Sciatic nerve (tissue), 2 donors: ENCODE measurements at regions not wholly inside any gene's neighbourhood (a gene's known extent, or its start where the extent isn't known, plus 50 kb on each side); places are given as distances from the start of the nearest gene placed in this dataset.

Source experiments
- ATAC-seq: fragments of 200-7000 bp; cut with Tn5 transposase; one replicate; pipeline ENCODE4 v1.9.1; 2020; ENCODE audit warnings: mild to moderate bottlenecking, moderate library complexity
- DNase-seq: peaks from one replicate; pipeline ENCODE4 v3.0.0-alpha.2; 2020; ENCODE audit warnings: low spot score
- intact Hi-C: fragments of 100-400 bp; cut with DNase I; formaldehyde crosslinking; loops from one replicate; pipeline ENCODE4 v1.14.2; 2022
- donor health status: DM: no; HTN: no; CAD: no.
- donor health status: DM: no; HTN: no; CAD: no.

DNA sequence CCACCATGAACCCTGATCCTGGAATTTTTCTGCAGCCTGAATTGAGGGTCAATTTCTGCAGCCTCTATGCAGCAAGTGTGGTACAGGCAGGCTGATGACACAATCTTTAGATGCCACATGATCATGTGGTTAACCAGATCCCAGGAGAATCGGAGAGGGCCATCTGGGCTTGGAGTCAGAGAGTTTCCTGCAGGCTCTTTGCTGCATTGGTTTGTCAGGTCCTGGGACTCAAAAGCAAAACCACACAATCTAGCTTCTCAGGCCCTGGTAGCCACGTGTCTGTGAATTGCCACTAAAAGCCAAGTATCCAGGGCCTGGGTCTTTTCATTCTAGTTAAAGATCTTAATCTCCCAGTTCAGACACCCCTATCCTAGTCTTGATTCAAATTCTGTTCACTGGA lies 464.5 kb downstream of the BCOR start:
- intact Hi-C loops, result no loop called here
- ATAC-seq, result no peak
- no peak for DNase-seq

- ATAC-seq (no peak), DNase-seq (no peak)
- intact Hi-C loops, result no loop called here
Measured at GRCh38 chrX:39636481-39636880, 461.3 kb downstream of the BCOR start.

- DNase-seq, result no peak
- intact Hi-C loops, result no loop called here
- no peak for ATAC-seq
Measured at GRCh38 chrX:39638526-39638925, 459.2 kb downstream of the BCOR start.

- no peak for ATAC-seq
- DNase-seq, result no peak
- intact Hi-C loops, result no loop called here
Measured at GRCh38 chrX:39639871-39640270, 457.9 kb downstream of the BCOR start.

GRCh38 chrX:39640866-39641265 lies 456.9 kb downstream of the BCOR start:
- ATAC-seq (no peak), DNase-seq (no peak)
- intact Hi-C loops, result no loop called here

DNA sequence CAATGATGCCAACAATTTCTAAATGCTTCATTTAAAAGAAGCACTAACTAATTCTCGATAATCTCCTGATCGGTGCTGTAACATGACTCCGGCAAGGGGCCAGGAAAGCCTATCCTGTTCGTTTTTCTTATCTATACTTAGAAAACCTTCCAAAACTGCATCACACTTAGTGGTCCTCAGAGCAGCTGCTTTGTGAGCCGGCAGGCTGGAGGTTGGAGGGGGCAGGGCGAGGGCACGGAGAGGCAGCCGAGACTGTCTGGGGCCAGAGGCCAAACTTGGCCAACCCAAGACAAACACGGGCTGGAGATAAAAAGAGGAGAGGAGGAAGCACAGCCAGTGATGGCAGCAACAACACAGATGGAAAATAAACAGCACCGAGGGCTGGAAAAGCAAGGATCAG lies 455.7 kb downstream of the BCOR start:
- ATAC-seq (no peak), DNase-seq (no peak)
- intact Hi-C loops, result no loop called here

DNA sequence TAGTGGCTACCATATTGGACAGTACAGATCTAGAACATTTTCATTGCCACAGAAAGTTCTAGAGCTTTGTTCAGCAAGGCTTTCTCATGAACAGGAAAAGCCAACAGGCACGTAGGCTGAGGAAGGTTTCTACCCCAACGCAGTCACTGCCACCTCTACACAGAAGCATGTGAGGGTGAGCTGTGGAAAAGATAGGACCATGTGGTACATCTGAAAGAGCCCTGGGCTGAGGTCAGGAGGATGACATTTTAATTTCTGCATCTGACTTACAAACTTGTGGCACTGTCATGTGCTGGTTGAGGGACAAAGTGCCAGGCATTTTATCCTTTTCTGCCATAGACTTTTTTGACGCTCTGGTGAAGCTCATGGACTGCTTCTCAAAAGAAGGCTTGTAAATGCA lies 454.2 kb downstream of the BCOR start:
- intact Hi-C loops, result no loop called here
- DNase-seq (no peak), ATAC-seq (no peak)

DNA sequence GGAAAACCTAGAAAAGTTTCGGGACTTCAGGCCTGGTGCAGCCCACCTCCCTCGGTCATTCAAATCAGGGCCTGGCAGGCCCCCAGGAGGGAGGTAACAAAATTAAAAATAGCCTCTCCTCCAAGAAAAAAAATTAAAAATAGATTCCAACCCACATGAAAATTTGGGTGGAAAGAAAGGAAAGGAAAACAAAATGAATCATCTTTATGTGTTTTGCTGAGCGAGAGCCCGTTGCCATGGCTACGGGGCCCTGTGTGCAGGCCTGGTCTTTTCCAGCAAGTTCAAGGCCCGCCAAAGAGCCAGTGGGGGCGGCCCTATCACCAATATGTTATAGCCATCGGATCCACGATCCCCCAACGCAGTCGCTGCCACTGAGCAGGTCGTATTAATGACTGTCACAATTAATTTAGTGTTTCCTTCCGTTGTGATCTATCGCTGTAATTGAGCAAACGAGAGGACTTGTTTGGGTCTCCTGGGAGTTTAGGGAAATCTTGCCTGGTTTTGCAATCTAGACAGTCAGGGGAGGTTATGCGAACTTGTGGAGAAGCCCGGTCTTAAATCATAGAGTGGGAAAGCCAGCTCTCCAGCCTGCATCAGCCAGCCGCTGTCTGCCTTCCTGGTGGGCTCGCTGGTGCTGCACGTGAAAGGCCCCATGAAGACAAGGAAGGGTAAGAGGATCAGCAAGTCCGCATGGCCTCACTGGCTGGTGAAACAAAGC lies 452.4 kb downstream of the BCOR start:
- intact Hi-C loops, result no loop called here
- DNase-seq, result peak; percentile 83
- ATAC-seq, result peak; percentile 90

DNA sequence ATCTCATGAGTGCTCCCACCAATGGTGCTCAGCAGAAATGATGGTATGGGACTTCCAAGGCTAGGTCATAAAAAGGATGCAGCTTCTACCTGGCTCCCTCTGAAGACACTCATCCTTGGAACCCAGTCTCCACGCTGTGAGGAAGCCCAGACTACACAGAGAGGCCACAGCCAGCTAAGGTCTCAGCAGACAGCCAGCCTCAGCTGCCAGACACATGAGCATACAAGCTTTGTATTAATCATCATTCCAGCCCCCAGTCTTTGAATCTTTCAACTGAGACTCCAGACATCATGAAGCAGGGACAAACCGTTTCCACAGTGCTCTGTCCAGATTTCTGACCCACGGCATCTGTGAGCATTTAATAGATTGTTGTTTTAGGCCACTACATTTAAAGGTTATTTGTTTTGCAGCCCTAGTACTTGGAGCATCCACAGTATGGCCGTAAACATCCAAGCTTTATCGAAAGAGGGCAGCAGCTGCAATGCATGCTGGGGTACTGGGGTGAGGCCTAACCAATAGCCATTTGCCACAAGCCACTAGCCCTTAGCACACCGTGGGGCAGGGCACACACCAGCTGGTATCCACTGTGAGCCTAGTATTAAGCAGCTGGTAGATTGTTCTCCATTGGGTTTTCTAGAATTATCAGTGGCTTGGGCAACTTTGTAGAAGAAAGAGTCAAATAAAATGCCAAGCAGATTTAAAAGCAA lies 449.1 kb downstream of the BCOR start:
- ATAC-seq (no peak), DNase-seq (no peak)
- intact Hi-C loops, result no loop called here

- ATAC-seq (no peak), DNase-seq (no peak)
- intact Hi-C loops, result no loop called here
Measured at GRCh38 chrX:39650768-39651347, 446.9 kb downstream of the BCOR start.

GRCh38 chrX:39652336-39652735 lies 445.4 kb downstream of the BCOR start:
- DNase-seq (no peak), ATAC-seq (peak; percentile 58)
- intact Hi-C loops, result no loop called here

DNA sequence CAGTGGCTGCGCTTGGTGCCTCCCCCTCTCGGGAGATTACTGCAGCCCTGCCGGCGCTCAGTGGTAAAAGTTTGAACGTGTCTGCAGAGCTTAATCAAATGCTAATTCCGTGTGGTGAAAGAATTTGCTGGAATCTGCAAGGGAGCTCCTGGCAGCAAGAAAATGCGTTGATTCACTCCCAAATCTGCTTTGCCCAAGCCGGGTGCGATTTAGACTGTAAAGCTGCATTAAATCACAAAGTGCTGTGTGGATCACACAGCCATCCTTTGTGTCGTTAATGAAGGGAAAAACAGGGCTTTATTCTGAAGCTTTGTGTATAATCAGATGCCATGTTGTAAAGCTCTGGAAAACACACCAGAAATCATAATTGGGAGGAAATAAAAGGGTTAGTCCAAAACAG lies 444.1 kb downstream of the BCOR start:
- DNase-seq (no peak), ATAC-seq (no peak)
- intact Hi-C loops, result no loop called here

DNA sequence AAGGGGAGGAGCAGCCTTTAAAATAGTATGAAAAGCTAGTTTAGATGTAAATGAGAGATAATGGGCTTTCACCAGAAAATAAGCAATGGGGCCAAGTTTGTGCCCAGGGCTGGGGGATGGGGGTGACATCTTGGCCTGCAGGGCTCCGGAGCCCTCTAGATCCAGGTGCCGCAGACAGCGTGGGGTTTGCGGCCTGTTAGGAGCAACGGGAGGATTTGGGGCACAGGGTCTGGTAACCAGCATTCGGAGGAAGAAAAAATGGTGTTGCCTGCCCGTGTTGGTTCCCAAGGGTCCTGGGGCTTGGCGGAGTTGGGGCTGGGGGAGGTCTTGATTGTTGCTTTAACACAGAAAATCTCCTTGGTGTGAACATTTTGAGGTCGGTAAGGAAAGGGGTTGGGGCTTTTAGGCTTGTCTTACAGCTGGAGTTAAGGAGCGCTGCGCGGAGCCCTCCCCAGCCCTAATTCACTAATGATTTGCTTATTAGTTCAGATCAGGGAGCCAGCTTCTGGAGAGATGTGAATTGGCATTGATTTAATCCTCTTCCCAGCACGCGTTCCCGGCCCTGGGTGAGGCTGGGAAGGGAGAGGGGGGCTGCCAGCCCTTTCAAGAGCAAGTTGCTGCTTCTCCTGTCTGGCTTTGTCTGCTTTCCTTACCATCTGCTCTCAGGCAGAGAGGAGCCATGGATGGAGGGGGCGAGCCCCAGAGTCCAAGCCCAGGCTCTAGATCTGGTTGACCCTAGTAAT lies 443.4 kb downstream of the BCOR start:
- DNase-seq, result no peak
- intact Hi-C loops, result no loop called here
- no peak for ATAC-seq

DNA sequence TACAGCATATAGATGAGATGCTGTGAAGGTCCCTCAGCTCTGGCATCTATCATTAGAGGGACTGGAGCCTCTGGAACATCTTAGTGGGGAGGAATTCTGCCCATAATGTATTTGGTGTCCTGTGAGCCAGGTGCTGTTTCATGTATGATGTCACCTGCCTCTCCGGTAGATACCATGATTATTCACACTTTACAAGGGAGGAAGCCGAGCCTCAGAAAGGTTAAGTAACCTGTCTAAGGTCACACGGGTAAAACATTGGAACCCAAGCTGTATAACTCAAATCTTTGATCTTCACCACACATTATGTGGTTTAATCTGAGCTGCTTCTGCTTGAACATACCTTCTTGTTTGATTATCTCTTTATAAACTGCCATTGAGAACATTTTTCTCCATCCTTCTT lies 442.8 kb downstream of the BCOR start:
- DNase-seq (no peak), ATAC-seq (no peak)
- intact Hi-C loops, result no loop called here

DNA sequence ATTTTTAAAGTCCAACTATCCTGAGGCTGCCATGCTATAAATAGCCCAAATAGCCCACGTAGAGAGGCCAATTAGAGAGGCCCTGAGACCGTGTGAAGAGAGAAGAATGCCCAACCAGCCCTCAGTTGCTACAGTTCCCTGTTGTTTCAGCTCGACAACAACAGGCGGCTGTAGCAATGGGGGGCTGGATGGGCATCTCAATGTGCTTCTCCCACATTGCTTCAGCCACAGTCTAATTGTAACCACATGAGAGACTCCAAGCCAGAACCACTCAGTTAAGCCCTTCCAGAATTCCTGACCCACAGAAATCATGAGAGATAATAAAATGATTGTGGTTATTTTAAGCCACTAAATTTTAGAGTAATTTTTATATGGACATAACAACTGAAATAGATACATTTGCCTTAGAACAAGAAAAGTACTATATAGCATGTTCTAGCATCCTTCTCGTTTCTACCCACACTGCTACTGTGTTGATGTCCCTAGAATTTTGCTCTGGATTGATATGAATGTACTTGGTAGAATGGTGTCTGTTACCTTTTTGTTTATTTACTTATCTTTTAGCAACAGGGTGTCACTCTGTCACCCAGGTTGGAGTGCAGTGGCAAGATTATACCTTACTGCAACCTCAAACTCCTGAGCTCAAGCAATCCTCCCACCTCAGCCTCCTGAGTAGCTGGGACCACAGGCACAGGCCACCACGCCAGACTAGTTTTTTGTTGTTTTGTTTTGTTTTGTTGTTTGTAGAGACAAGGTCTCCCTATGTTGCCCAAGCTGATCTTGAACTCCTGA lies 436.4 kb downstream of the BCOR start:
- no peak for ATAC-seq
- DNase-seq, result no peak
- intact Hi-C loops, result no loop called here

DNA sequence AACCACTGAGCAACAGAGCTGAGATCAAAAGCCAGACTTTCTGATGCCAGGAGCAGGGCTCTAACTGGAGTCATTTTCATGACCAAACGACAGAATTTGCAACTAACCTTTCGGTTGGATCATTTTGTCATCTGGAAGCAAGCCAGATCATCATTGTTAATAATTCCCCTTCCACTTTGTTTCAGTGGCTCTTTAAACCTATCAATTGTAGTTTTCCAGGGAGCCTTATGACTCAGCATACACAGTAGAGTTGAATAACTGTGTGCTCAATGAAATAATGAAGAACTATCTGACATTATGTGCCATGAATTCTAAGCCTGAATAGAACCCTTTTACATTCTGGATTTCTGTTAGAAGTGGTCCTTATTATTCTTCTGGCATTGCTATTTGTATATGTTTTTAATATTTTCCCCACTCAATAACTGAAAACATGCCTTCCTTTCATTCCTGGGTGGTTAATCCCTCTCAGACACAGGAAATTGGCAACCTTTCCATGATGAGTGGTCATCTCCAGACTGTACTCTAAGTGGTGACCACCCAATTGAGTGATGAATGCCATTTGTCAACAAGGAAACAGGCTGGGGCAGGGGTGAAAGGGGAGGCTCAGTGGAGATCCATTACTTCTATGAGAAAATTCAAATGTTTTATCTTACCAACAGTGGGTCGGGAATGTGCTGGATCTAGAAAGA lies 431.8 kb downstream of the BCOR start:
- no peak for ATAC-seq
- no peak for DNase-seq
- intact Hi-C loops, result no loop called here

DNA sequence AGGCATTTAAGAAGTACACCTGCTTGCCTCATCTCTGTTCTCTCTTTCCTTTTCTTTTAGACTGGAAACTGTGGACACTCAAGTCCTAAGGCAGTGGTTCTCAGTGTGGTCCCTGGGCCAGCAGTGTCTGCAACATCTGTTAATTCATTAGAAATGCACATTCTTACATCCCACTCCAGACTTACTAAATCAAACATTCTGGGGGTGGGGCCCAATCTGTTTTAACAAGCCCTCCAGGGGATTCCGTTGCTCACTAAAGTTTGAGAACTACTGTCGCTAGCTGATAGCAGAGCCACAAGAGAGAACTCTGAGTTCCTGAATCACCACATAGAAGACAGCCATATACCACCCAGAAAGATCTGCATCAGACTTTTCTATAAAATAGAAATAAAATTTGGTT lies 430.6 kb downstream of the BCOR start:
- no peak for ATAC-seq
- DNase-seq, result no peak
- intact Hi-C loops, result no loop called here

DNA sequence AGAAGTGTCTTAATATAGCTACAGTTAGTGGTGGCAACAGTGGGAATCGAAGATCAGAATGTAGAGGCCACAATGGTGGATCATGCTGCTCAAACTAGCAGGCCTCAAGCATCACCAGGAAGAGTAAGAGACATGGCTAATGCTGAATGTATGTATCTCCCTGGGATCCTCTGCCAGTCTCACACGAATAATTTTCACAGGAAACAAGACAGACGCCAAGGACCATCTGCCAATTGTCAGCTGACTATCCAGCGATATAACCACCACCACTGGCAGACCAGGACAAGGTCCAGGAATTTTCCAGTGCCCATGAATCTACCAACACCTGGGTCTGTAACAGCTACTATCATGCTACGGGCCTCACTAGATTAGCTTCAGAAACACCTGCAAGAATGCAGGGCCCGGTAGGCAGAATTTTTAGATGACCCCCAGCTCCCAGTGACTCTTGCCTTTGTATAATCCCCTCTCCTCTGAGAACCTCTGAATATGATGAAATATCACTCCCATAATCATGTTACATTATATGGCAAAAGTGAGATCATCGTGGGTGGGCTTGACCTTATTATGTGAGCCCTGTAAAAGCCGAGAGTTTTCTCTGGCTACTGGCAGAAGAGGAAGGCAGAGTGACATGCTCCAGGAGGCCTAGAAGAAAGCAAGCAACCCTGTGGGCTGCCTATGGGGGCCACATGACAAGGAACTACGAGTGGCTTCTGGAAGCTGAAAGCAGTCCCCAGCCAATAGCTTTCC lies 429.8 kb downstream of the BCOR start:
- DNase-seq (no peak), ATAC-seq (no peak)
- intact Hi-C loops, result no loop called here
